K562 (cell line): ENCODE measurements at regions not wholly inside any gene's neighbourhood (a gene's known extent, or its start where the extent isn't known, plus 50 kb on each side); places are given as distances from the start of the nearest gene placed in this dataset.

Source experiments
- LARP7 ChIP-seq: fragments of 450-650 bp; IDR thresholded peaks from 2 replicates; pipeline ENCODE4 v1.6.1; 2016
- TCF7 ChIP-seq: sonication (generic); IDR thresholded peaks from 2 replicates; pipeline ENCODE4 v1.6.1; 2016; ENCODE audit warnings: antibody characterized with exemption, borderline replicate concordance
- TF ChIP-seq, protein P1 (sequence below), 2 experiments: fragments of 450-650 bp; IDR thresholded peaks; 2 replicates each; pipeline ENCODE4 v1.6.1; 2016; ENCODE audit warnings: mild to moderate bottlenecking in 2 of 2, borderline replicate concordance in 1 of 2, low read depth in 1 of 2, moderate library complexity in 1 of 2

- TF ChIP-seq, protein P1, sequence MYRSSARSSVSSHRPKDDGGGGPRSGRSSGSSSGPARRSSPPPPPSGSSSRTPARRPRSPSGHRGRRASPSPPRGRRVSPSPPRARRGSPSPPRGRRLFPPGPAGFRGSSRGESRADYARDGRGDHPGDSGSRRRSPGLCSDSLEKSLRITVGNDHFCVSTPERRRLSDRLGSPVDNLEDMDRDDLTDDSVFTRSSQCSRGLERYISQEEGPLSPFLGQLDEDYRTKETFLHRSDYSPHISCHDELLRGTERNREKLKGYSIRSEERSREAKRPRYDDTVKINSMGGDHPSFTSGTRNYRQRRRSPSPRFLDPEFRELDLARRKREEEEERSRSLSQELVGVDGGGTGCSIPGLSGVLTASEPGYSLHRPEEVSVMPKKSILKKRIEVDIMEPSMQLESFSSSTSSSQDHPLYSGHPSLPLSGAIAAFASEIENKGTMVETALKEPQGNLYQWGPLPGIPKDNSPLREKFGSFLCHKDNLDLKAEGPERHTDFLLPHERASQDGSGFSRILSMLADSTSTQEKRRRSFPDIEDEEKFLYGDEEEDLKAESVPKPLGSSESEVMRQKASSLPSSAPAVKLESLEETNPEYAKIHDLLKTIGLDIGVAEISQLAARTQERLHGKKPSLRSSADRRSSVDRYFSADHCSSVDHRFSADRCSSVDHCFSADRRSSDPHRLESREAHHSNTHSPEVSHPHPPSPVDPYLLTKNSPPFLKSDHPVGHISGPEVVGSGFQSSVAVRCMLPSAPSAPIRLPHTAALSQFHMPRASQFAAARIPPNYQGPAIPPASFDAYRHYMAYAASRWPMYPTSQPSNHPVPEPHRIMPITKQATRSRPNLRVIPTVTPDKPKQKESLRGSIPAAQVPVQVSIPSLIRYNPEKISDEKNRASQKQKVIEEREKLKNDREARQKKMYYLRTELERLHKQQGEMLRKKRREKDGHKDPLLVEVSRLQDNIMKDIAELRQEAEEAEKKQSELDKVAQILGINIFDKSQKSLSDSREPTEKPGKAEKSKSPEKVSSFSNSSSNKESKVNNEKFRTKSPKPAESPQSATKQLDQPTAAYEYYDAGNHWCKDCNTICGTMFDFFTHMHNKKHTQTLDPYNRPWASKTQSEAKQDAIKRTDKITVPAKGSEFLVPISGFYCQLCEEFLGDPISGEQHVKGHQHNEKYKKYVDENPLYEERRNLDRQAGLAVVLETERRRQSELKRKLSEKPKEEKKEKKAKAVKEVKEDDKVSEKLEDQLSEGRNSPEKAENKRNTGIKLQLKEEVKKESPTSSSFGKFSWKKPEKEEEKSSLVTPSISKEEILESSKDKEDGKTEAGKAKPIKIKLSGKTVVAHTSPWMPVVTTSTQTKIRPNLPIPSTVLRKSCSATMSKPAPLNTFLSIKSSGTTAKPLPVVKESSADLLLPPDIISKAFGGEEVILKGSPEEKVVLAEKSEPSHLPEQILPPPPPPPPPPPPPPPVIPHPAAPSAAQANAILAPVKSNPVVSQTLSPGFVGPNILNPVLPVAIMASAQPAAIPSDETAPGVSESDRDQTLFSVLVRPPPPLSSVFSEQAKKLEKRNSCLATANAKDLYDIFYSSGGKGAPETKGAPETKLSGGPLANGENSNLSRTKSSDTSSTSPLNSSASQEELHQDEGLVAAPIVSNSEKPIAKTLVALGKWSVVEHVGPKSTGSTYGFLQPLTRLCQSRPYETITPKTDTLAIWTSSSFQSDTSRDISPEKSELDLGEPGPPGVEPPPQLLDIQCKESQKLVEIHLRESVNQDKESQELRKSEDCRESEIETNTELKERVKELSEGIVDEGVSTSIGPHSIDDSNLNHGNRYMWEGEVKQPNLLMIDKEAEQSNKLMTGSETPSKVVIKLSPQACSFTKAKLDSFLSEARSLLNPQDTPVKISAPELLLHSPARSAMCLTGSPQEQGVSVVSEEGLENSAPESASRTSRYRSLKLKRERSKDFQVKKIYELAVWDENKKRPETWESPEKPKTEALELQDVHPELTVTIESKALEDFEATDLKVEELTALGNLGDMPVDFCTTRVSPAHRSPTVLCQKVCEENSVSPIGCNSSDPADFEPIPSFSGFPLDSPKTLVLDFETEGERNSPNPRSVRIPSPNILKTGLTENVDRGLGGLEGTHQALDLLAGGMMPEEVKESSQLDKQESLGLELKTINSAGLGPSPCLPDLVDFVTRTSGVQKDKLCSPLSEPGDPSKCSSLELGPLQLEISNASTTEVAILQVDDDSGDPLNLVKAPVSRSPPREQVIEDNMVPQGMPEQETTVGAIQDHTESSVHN (IDR thresholded peaks at IDR 0.05; ENCODE audit: borderline replicate concordance in 1 of 2, low read depth in 1 of 2): no peak
- TF ChIP-seq LARP7: no peak
- TF ChIP-seq TCF7: no peak
These were observed 291.1 kb downstream of the HIVEP2 start (continued) for GRCh38 chr6:142653710-142654420.
